Breast epithelium (tissue), 3 donors: ENCODE measurements at regions not wholly inside any gene's neighbourhood (a gene's known extent, or its start where the extent isn't known, plus 50 kb on each side); places are given as distances from the start of the nearest gene placed in this dataset.

Experiments
- POLR2AphosphoS5 ChIP-seq, 3 donors: sonication (generic); formaldehyde crosslinking; IDR thresholded peaks; one replicate each; pipeline ENCODE4 v1.6.1; 2017; ENCODE audit warnings: antibody characterized with exemption in 3 of 3
- TF ChIP-seq, protein P1 (sequence below), 3 donors: fragments of 450-650 bp; IDR thresholded peaks; one replicate each; pipeline ENCODE4 v1.5.1; 2016 to 2017; ENCODE audit warnings: antibody characterized with exemption in 3 of 3, mild to moderate bottlenecking in 3 of 3, moderate library complexity in 3 of 3

GRCh38 chr6:9143140-9143539, 707.8 kb upstream of the SLC35B3 start:
- no peak for TF ChIP-seq POLR2AphosphoS5 (IDR thresholded peaks at IDR 0.05)
- TF ChIP-seq, protein P1, sequence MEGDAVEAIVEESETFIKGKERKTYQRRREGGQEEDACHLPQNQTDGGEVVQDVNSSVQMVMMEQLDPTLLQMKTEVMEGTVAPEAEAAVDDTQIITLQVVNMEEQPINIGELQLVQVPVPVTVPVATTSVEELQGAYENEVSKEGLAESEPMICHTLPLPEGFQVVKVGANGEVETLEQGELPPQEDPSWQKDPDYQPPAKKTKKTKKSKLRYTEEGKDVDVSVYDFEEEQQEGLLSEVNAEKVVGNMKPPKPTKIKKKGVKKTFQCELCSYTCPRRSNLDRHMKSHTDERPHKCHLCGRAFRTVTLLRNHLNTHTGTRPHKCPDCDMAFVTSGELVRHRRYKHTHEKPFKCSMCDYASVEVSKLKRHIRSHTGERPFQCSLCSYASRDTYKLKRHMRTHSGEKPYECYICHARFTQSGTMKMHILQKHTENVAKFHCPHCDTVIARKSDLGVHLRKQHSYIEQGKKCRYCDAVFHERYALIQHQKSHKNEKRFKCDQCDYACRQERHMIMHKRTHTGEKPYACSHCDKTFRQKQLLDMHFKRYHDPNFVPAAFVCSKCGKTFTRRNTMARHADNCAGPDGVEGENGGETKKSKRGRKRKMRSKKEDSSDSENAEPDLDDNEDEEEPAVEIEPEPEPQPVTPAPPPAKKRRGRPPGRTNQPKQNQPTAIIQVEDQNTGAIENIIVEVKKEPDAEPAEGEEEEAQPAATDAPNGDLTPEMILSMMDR (IDR thresholded peaks at IDR 0.05) = no peak
